ENCODE measurements at regions not wholly inside any gene's neighbourhood (a gene's known extent, or its start where the extent isn't known, plus 50 kb on each side); places are given as distances from the start of the nearest gene placed in this dataset.

GRCh38 chr6:139497345-139497961 lies 123.0 kb upstream of the CITED2 start:
- no peak overlapping the region for H2BK5ac ChIP-seq (ENCODE audit: low read depth, low read length, poor library complexity, severe bottlenecking)
- H4K91ac ChIP-seq (ENCODE audit: low read length): no peak overlapping the region
- H3K27me3 ChIP-seq (ENCODE audit: control insufficient read depth in 1 of 2, insufficient read depth in 1 of 2, low read length in 2 of 2): no peaks in the 10 kb centered on the region
- H4K8ac ChIP-seq (ENCODE audit: low read length): no peak overlapping the region
- no peak overlapping the region for H3K4me3 ChIP-seq (ENCODE audit: insufficient read depth in 1 of 2, low read depth in 1 of 2, low read length in 2 of 2)
- DNase-seq: no peak
- no peak overlapping the region for H3K4me2 ChIP-seq (ENCODE audit: low read length, poor library complexity, severe bottlenecking)
- WGBS: 90% methylated on average over 4 of the region's 8 CpGs
- H2BK12ac ChIP-seq (ENCODE audit: low read length in 2 of 2): no peak overlapping the region
- H3K27ac ChIP-seq (ENCODE audit: low read length, poor library complexity, severe bottlenecking): no peak overlapping the region
- no peak overlapping the region for H3K4ac ChIP-seq (ENCODE audit: low read depth in 1 of 2, low read length in 2 of 2)
- no peak overlapping the region for H3K14ac ChIP-seq (ENCODE audit: low read length in 2 of 2)
- H3K79me1 ChIP-seq (replicated peaks; ENCODE audit: low read length, poor library complexity, severe bottlenecking): no peaks in the 10 kb centered on the region
- H2BK120ac ChIP-seq (ENCODE audit: low read depth, low read length): no peak overlapping the region
- H2AFZ ChIP-seq (ENCODE audit: low read depth, low read length): no peak overlapping the region
- H3K9me3 ChIP-seq (ENCODE audit: control insufficient read depth, low read length): no peaks in the 10 kb centered on the region
- H3K36me3 ChIP-seq (ENCODE audit: control insufficient read depth in 1 of 2, insufficient read depth in 2 of 2, low read depth in 1 of 2, low read length in 2 of 2): no peaks in the 10 kb centered on the region
- H3K23ac ChIP-seq (ENCODE audit: low read length in 2 of 2): no peak overlapping the region
- H2AK5ac ChIP-seq (ENCODE audit: low read length, severe bottlenecking): no peak overlapping the region
- H3K4me1 ChIP-seq (ENCODE audit: control insufficient read depth, insufficient read depth, low read depth, low read length): no peaks in the 10 kb centered on the region
- no peak overlapping the region for H3K9ac ChIP-seq (ENCODE audit: low read length)
- H3K18ac ChIP-seq (ENCODE audit: low read depth in 1 of 2, low read length in 2 of 2): no peak overlapping the region
- H2BK15ac ChIP-seq (ENCODE audit: low read depth, poor library complexity, severe bottlenecking): no peak overlapping the region

- no peak overlapping the region for H4K8ac ChIP-seq (ENCODE audit: low read length)
- H3K27ac ChIP-seq (ENCODE audit: low read length, poor library complexity, severe bottlenecking): no peak overlapping the region
- no peak overlapping the region for H3K14ac ChIP-seq (ENCODE audit: low read length in 2 of 2)
- no peak overlapping the region for H2BK120ac ChIP-seq (ENCODE audit: low read depth, low read length)
- H3K4ac ChIP-seq (ENCODE audit: low read depth in 1 of 2, low read length in 2 of 2): no peak overlapping the region
- no peaks in the 10 kb centered on the region for H3K27me3 ChIP-seq (ENCODE audit: control insufficient read depth in 1 of 2, insufficient read depth in 1 of 2, low read length in 2 of 2)
- no peak overlapping the region for H3K4me3 ChIP-seq (ENCODE audit: insufficient read depth in 1 of 2, low read depth in 1 of 2, low read length in 2 of 2)
- no peak overlapping the region for H2BK15ac ChIP-seq (ENCODE audit: low read depth, poor library complexity, severe bottlenecking)
- no peak overlapping the region for H2BK5ac ChIP-seq (ENCODE audit: low read depth, low read length, poor library complexity, severe bottlenecking)
- H3K4me1 ChIP-seq (ENCODE audit: control insufficient read depth, insufficient read depth, low read depth, low read length): no peaks in the 10 kb centered on the region
- no peak overlapping the region for H2AK5ac ChIP-seq (ENCODE audit: low read length, severe bottlenecking)
- H3K79me1 ChIP-seq (replicated peaks; ENCODE audit: low read length, poor library complexity, severe bottlenecking): no peaks in the 10 kb centered on the region
- H3K23ac ChIP-seq (ENCODE audit: low read length in 2 of 2): no peak overlapping the region
- DNase-seq: no peak
- H4K91ac ChIP-seq (ENCODE audit: low read length): no peak overlapping the region
- peak overlapping the region in 1 of 2 experiments; percentile 15 for H2BK12ac ChIP-seq (ENCODE audit: low read length in 2 of 2)
- 83% methylated on average over 2 of the region's 3 CpGs for WGBS
- H3K36me3 ChIP-seq (ENCODE audit: control insufficient read depth in 1 of 2, insufficient read depth in 2 of 2, low read depth in 1 of 2, low read length in 2 of 2): no peaks in the 10 kb centered on the region
- no peaks in the 10 kb centered on the region for H3K9me3 ChIP-seq (ENCODE audit: control insufficient read depth, low read length)
- H2AFZ ChIP-seq (ENCODE audit: low read depth, low read length): no peak overlapping the region
- H3K4me2 ChIP-seq (ENCODE audit: low read length, poor library complexity, severe bottlenecking): no peak overlapping the region
- no peak overlapping the region for H3K9ac ChIP-seq (ENCODE audit: low read length)
- H3K18ac ChIP-seq (ENCODE audit: low read depth in 1 of 2, low read length in 2 of 2): no peak overlapping the region
Measured at GRCh38 chr6:139496654-139497344, 122.4 kb upstream of the CITED2 start.

GRCh38 chr6:139494376-139494990 lies 120.0 kb upstream of the CITED2 start:
- WGBS: 94% methylated on average over 9 of the region's 9 CpGs

DNA sequence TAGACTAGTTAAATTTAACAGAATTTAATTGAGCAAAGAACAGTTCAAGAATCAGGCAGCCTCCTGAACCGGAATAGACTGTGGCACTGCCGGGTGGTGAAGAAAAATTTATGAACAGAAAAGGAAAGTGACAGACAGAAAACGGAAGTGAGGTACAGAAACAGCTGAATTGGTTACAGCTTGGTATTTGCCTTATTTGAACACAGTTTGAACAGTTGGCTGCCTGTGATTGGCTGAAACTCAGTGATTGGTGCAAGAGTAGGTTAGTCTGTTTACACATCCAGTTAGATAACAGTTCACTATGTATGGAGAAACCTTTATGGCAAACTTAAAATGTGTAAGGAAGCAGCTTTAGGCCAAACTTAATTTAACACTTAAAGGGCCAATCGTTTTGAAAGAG lies 116.0 kb upstream of the CITED2 start:
- Histone ChIP-seq H3K14ac (ENCODE audit: low read length in 2 of 2) (no peak overlapping the region), H2AK5ac (ENCODE audit: low read length, severe bottlenecking) (no peak overlapping the region), H3K23ac (ENCODE audit: low read length in 2 of 2) (no peak overlapping the region), H3K27ac (ENCODE audit: low read length, poor library complexity, severe bottlenecking) (no peak overlapping the region), H2BK12ac (ENCODE audit: low read length in 2 of 2) (no peak overlapping the region), H3K27me3 (ENCODE audit: control insufficient read depth in 1 of 2, insufficient read depth in 1 of 2, low read length in 2 of 2) (no peaks in the 10 kb centered on the region), H3K4ac (ENCODE audit: low read depth in 1 of 2, low read length in 2 of 2) (no peak overlapping the region), H2AFZ (ENCODE audit: low read depth, low read length) (no peak overlapping the region), H2BK5ac (ENCODE audit: low read depth, low read length, poor library complexity, severe bottlenecking) (no peak overlapping the region), H3K36me3 (ENCODE audit: control insufficient read depth in 1 of 2, insufficient read depth in 2 of 2, low read depth in 1 of 2, low read length in 2 of 2) (no peaks in the 10 kb centered on the region), H2BK15ac (ENCODE audit: low read depth, poor library complexity, severe bottlenecking) (no peak overlapping the region), H3K18ac (ENCODE audit: low read depth in 1 of 2, low read length in 2 of 2) (no peak overlapping the region), H3K9me3 (ENCODE audit: control insufficient read depth, low read length) (no peaks in the 10 kb centered on the region), H3K9ac (ENCODE audit: low read length) (no peak overlapping the region), H3K4me3 (ENCODE audit: insufficient read depth in 1 of 2, low read depth in 1 of 2, low read length in 2 of 2) (no peak overlapping the region), H4K91ac (ENCODE audit: low read length) (no peak overlapping the region), H4K8ac (ENCODE audit: low read length) (no peak overlapping the region), H3K4me1 (ENCODE audit: control insufficient read depth, insufficient read depth, low read depth, low read length) (no peaks in the 10 kb centered on the region), H3K79me1 (replicated peaks; ENCODE audit: low read length, poor library complexity, severe bottlenecking) (no peaks in the 10 kb centered on the region), H3K4me2 (ENCODE audit: low read length, poor library complexity, severe bottlenecking) (no peak overlapping the region), H2BK120ac (ENCODE audit: low read depth, low read length) (no peak overlapping the region)
- no peak for DNase-seq
- WGBS: 85% methylated on average over 3 of the region's 4 CpGs

More at GRCh38 chr6:139494376-139494990, 120.0 kb upstream of the CITED2 start:
- Histone ChIP-seq H2BK15ac (ENCODE audit: low read depth, poor library complexity, severe bottlenecking) (no peak overlapping the region), H4K91ac (ENCODE audit: low read length) (no peak overlapping the region), H2AK5ac (ENCODE audit: low read length, severe bottlenecking) (no peak overlapping the region), H2BK120ac (ENCODE audit: low read depth, low read length) (no peak overlapping the region), H2BK5ac (ENCODE audit: low read depth, low read length, poor library complexity, severe bottlenecking) (no peak overlapping the region), H3K4me1 (ENCODE audit: control insufficient read depth, insufficient read depth, low read depth, low read length) (no peaks in the 10 kb centered on the region), H3K9ac (ENCODE audit: low read length) (no peak overlapping the region), H3K36me3 (ENCODE audit: control insufficient read depth in 1 of 2, insufficient read depth in 2 of 2, low read depth in 1 of 2, low read length in 2 of 2) (no peaks in the 10 kb centered on the region), H3K18ac (ENCODE audit: low read depth in 1 of 2, low read length in 2 of 2) (no peak overlapping the region), H3K27me3 (ENCODE audit: control insufficient read depth in 1 of 2, insufficient read depth in 1 of 2, low read length in 2 of 2) (no peaks in the 10 kb centered on the region), H3K27ac (ENCODE audit: low read length, poor library complexity, severe bottlenecking) (no peak overlapping the region), H3K23ac (ENCODE audit: low read length in 2 of 2) (no peak overlapping the region), H4K8ac (ENCODE audit: low read length) (no peak overlapping the region), H3K79me1 (replicated peaks; ENCODE audit: low read length, poor library complexity, severe bottlenecking) (no peaks in the 10 kb centered on the region), H3K9me3 (ENCODE audit: control insufficient read depth, low read length) (no peaks in the 10 kb centered on the region), H3K4me2 (ENCODE audit: low read length, poor library complexity, severe bottlenecking) (no peak overlapping the region), H3K4me3 (ENCODE audit: insufficient read depth in 1 of 2, low read depth in 1 of 2, low read length in 2 of 2) (no peak overlapping the region), H2BK12ac (ENCODE audit: low read length in 2 of 2) (no peak overlapping the region), H3K14ac (ENCODE audit: low read length in 2 of 2) (no peak overlapping the region), H2AFZ (ENCODE audit: low read depth, low read length) (no peak overlapping the region), H3K4ac (ENCODE audit: low read depth in 1 of 2, low read length in 2 of 2) (no peak overlapping the region)
- DNase-seq: no peak
